ENCODE measurements at regions not wholly inside any gene's neighbourhood (a gene's known extent, or its start where the extent isn't known, plus 50 kb on each side); places are given as distances from the start of the nearest gene placed in this dataset.
"Not testable (repeated sequence)": the region's sequence is repeated elsewhere in the genome, so short reads cannot be mapped to it uniquely, and the experiment has no call there.

DNA sequence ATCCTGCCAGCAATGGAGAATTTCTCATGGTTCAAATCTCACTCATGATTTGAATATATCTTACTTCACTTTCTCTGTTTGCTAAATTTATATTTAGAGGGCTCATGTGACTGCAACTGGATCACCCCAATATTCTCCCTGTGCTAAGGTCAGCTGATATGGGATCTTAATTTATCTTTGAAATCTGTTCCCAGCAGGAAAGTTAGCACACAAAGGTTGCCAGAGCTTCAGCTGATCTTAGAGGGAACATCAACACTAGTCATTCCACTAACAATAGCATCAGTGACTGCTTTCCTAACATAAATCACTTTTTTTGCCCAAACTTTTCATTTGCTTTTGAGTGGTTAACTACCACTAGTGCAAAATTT is 1270.0 kb downstream of the ARAP2 start:
- Histone ChIP-seq H3K9ac (ENCODE audit: low read depth, low read length) (no peak overlapping the region), H3K4me1 (ENCODE audit: insufficient read depth, low read length) (no peaks in the 10 kb centered on the region), H3K9me3 (ENCODE audit: control insufficient read depth, insufficient read depth, low read length) (no peaks in the 10 kb centered on the region), H3K36me3 (ENCODE audit: insufficient read depth, low read length) (no peaks in the 10 kb centered on the region)

- H3K4me1 ChIP-seq (ENCODE audit: insufficient read depth, low read length); H3K9me3 ChIP-seq (ENCODE audit: control insufficient read depth, insufficient read depth, low read length); H3K9ac ChIP-seq (ENCODE audit: low read depth, low read length); H3K36me3 ChIP-seq (ENCODE audit: insufficient read depth, low read length): not testable (repeated sequence)
Measured at GRCh38 chr4:35021222-35021621, 1223.1 kb downstream of the ARAP2 start.

- no peaks in the 10 kb centered on the region for H3K4me1 ChIP-seq (ENCODE audit: insufficient read depth, low read length)
- no peak overlapping the region for H3K9ac ChIP-seq (ENCODE audit: low read depth, low read length)
- no peaks in the 10 kb centered on the region for H3K36me3 ChIP-seq (ENCODE audit: insufficient read depth, low read length)
- no peaks in the 10 kb centered on the region; the same call in 1 of the 2 replicates for H3K9me3 ChIP-seq (ENCODE audit: control insufficient read depth, insufficient read depth, low read length)
Measured at GRCh38 chr4:35025152-35025834, 1219.0 kb downstream of the ARAP2 start.

DNA sequence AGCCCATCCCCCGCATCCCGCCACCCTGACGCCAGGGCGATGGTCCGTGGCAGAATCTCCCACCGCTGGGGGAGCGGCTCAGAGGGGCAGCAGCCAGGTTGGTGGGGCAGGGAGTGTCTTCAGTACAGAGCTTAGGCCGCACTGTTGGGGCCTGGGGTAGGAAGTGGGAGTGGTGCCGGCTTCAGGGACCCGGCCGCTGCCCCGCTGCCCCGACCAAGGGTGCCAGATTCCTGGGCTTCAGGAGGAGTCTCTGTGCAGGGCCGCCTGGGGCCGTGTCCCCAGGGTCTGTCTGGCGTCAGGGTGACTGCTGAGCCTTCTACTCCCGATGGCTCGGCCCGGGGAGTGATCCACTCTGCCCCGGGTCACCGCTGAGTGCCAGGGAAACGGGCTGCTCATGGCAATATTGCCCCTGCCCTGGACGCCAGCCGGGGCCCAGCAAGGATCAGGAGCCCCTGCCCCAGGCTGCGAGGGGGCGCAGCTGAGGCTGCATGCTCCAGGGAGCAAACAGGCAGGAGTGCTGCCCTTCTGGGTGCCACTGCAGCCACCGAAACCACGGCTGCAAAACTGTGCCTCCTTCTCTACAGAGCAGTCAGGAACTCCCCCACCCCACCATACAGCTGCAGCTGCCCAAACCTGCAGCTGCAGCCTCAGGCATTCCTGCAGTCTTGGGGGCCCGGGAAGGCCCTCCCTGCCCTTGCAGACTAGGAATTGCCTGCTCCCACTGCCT is 1206.1 kb downstream of the ARAP2 start:
- no peak overlapping the region for H3K9ac ChIP-seq (ENCODE audit: low read depth, low read length)
- H3K36me3 ChIP-seq (ENCODE audit: insufficient read depth, low read length): no peaks in the 10 kb centered on the region
- H3K9me3 ChIP-seq (ENCODE audit: control insufficient read depth, insufficient read depth, low read length): no peaks in the 10 kb centered on the region
- H3K4me1 ChIP-seq (ENCODE audit: insufficient read depth, low read length): no peaks in the 10 kb centered on the region

DNA sequence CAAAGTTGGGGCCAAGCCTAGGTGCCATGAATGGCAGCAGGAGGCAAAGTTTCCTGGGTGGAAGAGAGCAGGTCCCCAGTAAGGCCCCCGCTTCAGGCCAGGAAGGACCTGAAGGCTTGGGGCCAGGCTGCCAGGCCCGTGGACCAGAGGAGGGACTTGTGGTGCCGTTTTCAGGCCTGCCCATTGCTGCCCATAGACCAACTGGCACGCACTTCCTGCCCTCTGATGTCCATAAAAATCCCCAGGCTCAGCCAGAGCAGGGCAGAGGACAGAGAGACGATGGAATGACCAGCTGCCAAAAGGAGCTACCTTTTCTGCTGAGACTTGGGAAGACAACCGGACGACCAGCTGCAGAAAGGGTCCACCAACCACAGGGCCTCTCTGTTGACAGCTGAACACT is 1205.5 kb downstream of the ARAP2 start:
- H3K9ac ChIP-seq (ENCODE audit: low read depth, low read length): no peak overlapping the region
- no peaks in the 10 kb centered on the region for H3K9me3 ChIP-seq (ENCODE audit: control insufficient read depth, insufficient read depth, low read length)
- no peaks in the 10 kb centered on the region for H3K4me1 ChIP-seq (ENCODE audit: insufficient read depth, low read length)
- no peaks in the 10 kb centered on the region for H3K36me3 ChIP-seq (ENCODE audit: insufficient read depth, low read length)

- Histone ChIP-seq H3K9me3 (ENCODE audit: control insufficient read depth, insufficient read depth, low read length) (no peaks in the 10 kb centered on the region), H3K36me3 (ENCODE audit: insufficient read depth, low read length) (no peaks in the 10 kb centered on the region), H3K4me1 (ENCODE audit: insufficient read depth, low read length) (no peaks in the 10 kb centered on the region), H3K9ac (ENCODE audit: low read depth, low read length) (no peak overlapping the region)
Measured at GRCh38 chr4:35052546-35052945, 1191.8 kb downstream of the ARAP2 start.

DNA sequence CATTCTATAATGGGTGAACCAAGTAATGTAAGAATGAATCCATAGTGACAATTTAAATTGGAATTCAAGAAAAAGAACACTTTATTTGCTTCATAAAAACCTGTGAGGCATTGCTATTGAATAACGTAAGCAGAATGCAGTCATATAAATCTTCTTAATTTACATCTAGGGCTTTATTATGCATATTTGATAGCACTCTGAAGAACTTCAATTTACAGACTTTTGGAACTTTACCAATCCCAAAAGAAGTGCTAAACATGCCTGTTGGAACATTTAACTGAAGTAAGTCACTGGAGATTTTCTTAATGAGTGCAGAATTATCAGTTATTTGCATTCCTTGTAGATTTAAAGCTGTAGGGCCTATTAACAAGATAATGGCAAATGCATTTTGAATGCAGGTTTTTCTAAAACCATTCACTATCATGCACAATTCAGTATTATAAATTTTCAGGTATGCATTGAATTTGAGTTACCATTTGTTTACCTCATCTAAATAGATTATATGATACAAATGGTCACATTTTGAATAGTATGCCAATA is 1181.2 kb downstream of the ARAP2 start:
- Histone ChIP-seq H3K4me1 (ENCODE audit: insufficient read depth, low read length) (no peaks in the 10 kb centered on the region), H3K9ac (ENCODE audit: low read depth, low read length) (no peak overlapping the region), H3K9me3 (ENCODE audit: control insufficient read depth, insufficient read depth, low read length) (no peaks in the 10 kb centered on the region), H3K36me3 (ENCODE audit: insufficient read depth, low read length) (no peaks in the 10 kb centered on the region)

DNA sequence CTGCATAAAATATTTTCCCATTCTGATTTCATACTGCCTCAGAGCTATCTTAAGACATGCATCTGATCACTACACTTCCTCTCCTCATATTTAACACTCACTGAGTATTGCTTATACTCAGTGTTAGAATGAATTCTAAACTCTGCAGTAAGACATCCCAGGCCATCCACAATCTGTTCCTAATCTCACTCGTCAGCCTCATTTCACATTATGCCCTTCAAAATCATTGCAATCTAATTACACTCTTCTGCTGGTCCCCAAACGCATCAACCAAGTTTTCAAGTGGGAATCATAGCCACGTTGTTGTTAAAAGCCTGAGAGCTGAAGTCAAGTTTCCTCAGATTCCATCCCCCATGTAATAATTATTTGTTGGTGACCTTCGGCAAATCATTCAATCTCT is 1177.9 kb downstream of the ARAP2 start:
- Histone ChIP-seq H3K9ac (ENCODE audit: low read depth, low read length) (no peak overlapping the region), H3K4me1 (ENCODE audit: insufficient read depth, low read length) (no peaks in the 10 kb centered on the region)

GRCh38 chr4:35080799-35081198 is 1163.5 kb downstream of the ARAP2 start:
- H3K4me1 ChIP-seq (ENCODE audit: insufficient read depth, low read length): no peaks in the 10 kb centered on the region

More for the DNA sequence above, 1177.9 kb downstream of the ARAP2 start:
- H3K9me3 ChIP-seq (ENCODE audit: control insufficient read depth, insufficient read depth, low read length): no peaks in the 10 kb centered on the region
- H3K36me3 ChIP-seq (ENCODE audit: insufficient read depth, low read length): no peaks in the 10 kb centered on the region

GRCh38 chr4:35087218-35087617 is 1157.1 kb downstream of the ARAP2 start:
- Histone ChIP-seq H3K36me3 (ENCODE audit: insufficient read depth, low read length) (no peaks in the 10 kb centered on the region), H3K9me3 (ENCODE audit: control insufficient read depth, insufficient read depth, low read length) (no peaks in the 10 kb centered on the region), H3K4me1 (ENCODE audit: insufficient read depth, low read length) (no peaks in the 10 kb centered on the region), H3K9ac (ENCODE audit: low read depth, low read length) (no peak overlapping the region)

More at GRCh38 chr4:35080799-35081198, 1163.5 kb downstream of the ARAP2 start:
- Histone ChIP-seq H3K9me3 (ENCODE audit: control insufficient read depth, insufficient read depth, low read length) (no peaks in the 10 kb centered on the region), H3K36me3 (ENCODE audit: insufficient read depth, low read length) (no peaks in the 10 kb centered on the region), H3K9ac (ENCODE audit: low read depth, low read length) (no peak overlapping the region)

DNA sequence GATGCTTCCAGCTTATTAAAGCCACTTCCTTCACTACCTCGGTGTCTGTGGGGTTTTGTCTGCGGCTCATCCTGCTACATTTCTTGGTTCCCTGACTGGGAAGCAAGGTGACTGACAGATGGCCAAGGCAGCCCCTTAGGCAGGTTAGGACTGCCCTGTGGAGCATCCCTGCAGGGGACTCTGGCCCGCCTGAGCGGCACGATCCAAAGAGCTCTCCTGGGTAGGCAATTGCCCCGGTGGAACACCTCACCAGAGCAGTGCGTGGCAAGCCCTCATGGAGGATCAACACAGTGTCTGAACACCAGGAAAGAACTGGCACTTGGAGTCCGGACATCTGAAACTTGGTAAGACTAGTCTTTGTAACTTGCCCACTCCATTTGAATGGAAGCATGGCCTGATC is 1143.4 kb downstream of the ARAP2 start:
- Histone ChIP-seq H3K36me3 (ENCODE audit: insufficient read depth, low read length) (no peaks in the 10 kb centered on the region), H3K9ac (ENCODE audit: low read depth, low read length) (no peak overlapping the region), H3K4me1 (ENCODE audit: insufficient read depth, low read length) (no peaks in the 10 kb centered on the region), H3K9me3 (ENCODE audit: control insufficient read depth, insufficient read depth, low read length) (no peaks in the 10 kb centered on the region)

DNA sequence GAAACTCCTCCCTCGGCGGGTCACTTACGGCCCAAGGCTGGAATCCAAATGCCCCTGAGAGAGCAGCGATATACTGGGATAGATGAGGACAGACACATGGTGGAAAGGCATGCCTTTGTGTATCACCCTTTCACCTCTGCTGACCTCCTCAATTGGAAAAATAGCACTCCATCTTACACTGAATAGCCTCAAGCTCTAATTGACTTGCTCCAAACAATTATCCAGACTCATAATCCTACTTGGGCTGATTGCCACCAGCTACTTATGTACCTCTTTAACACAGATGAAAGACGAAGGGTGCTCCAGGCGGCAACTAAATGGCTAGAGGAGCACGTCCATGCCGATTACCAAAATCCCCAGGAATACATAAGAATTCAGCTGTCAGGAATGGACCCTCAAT is 1142.2 kb downstream of the ARAP2 start:
- Histone ChIP-seq H3K36me3 (ENCODE audit: insufficient read depth, low read length) (no peaks in the 10 kb centered on the region), H3K4me1 (ENCODE audit: insufficient read depth, low read length) (no peaks in the 10 kb centered on the region), H3K9ac (ENCODE audit: low read depth, low read length) (no peak overlapping the region), H3K9me3 (ENCODE audit: control insufficient read depth, insufficient read depth, low read length) (no peaks in the 10 kb centered on the region)

DNA sequence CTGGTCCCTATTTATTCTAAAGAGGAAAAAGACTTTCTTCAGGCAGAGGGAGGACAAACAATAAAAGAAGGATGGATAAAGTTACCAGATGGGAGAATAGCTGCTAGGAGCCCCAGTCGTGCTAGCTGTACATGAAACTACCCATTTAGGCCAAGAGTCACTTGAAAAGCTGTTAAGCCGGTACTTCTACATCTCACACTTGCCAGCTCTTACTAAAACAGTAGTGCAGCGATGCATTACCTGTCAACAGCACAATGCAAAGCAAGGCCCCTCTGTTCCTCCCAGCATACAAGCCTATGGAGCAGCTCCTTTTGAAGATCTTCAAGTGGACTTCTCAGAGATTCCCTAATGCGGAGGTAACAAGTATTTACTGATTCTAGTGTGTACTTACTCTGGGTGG is 1138.8 kb downstream of the ARAP2 start:
- no peak overlapping the region for H3K9ac ChIP-seq (ENCODE audit: low read depth, low read length)
- no peaks in the 10 kb centered on the region for H3K36me3 ChIP-seq (ENCODE audit: insufficient read depth, low read length)
- no peaks in the 10 kb centered on the region for H3K4me1 ChIP-seq (ENCODE audit: insufficient read depth, low read length)
- no peaks in the 10 kb centered on the region for H3K9me3 ChIP-seq (ENCODE audit: control insufficient read depth, insufficient read depth, low read length)

- Histone ChIP-seq H3K9me3 (ENCODE audit: control insufficient read depth, insufficient read depth, low read length) (no peaks in the 10 kb centered on the region), H3K4me1 (ENCODE audit: insufficient read depth, low read length) (no peaks in the 10 kb centered on the region), H3K36me3 (ENCODE audit: insufficient read depth, low read length) (no peaks in the 10 kb centered on the region), H3K9ac (ENCODE audit: low read depth, low read length) (no peak overlapping the region)
Measured at GRCh38 chr4:35106091-35106734, 1138.1 kb downstream of the ARAP2 start.

DNA sequence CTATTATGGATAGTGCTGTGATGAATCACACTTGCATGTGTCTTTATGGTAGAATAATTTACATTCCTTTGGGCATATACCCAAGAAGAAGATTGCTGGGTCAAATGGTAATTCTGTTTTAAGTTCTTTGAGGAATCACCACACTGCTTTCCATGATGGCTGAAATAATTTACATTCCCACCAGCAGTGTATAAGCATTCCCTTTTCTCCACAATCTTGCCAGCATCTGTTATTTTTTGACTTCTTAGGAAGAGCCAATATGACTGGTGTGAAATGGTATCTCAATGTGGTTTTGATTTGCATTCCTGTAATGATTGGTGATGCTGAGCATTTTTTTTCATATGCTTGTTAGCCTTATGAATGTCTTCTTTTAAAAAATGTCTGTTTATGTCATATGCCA is 1120.2 kb downstream of the ARAP2 start:
- H3K9me3 ChIP-seq (ENCODE audit: control insufficient read depth, insufficient read depth, low read length): no peaks in the 10 kb centered on the region
- no peaks in the 10 kb centered on the region for H3K4me1 ChIP-seq (ENCODE audit: insufficient read depth, low read length)
- no peaks in the 10 kb centered on the region for H3K36me3 ChIP-seq (ENCODE audit: insufficient read depth, low read length)
- no peak overlapping the region for H3K9ac ChIP-seq (ENCODE audit: low read depth, low read length)

Measured in ES-I3 (cell line).